Spinal cord (tissue), 9 donors: ENCODE measurements at regions not wholly inside any gene's neighbourhood (a gene's known extent, or its start where the extent isn't known, plus 50 kb on each side); places are given as distances from the start of the nearest gene placed in this dataset.

Experiments used
- DNase-seq, 6 donors: peaks; one replicate each; pipeline versions ENCODE4 v3.0.0 to v3.0.0-alpha.2; 2013 to 2015; ENCODE audit warnings: low spot score in 6 of 6, low read depth in 4 of 6
- H3K27ac ChIP-seq: one replicate; pipeline ENCODE4 v1.5.1; 2013; ENCODE audit warnings: low read depth, low read length, control low read depth
- H3K27me3 ChIP-seq: one replicate; pipeline ENCODE4 v1.6.1; 2013; ENCODE audit warnings: low read length; ENCODE audit not compliant: control insufficient read depth, insufficient read depth
- H3K36me3 ChIP-seq: one replicate; pipeline ENCODE4 v1.6.1; 2013; ENCODE audit warnings: low read length; ENCODE audit not compliant: control insufficient read depth, insufficient read depth
- H3K4me1 ChIP-seq: one replicate; pipeline ENCODE4 v1.6.1; 2013; ENCODE audit warnings: low read length; ENCODE audit not compliant: control insufficient read depth, insufficient read depth
- H3K4me3 ChIP-seq: one replicate; pipeline ENCODE4 v1.5.1; 2013; ENCODE audit warnings: low read depth, low read length, control low read depth
- H3K9me3 ChIP-seq: one replicate; pipeline ENCODE4 v1.6.1; 2013; ENCODE audit warnings: low read length; ENCODE audit not compliant: control insufficient read depth, insufficient read depth
- WGBS: methylation state at CpG from one replicate; pipeline ENCODE4 v1.1.5; 2013; ENCODE audit warnings: missing lambda C conversion rate; ENCODE audit not compliant: insufficient coverage; 5-methylcytosine and 5-hydroxymethylcytosine counted together
- donor health status: healthy.

DNA sequence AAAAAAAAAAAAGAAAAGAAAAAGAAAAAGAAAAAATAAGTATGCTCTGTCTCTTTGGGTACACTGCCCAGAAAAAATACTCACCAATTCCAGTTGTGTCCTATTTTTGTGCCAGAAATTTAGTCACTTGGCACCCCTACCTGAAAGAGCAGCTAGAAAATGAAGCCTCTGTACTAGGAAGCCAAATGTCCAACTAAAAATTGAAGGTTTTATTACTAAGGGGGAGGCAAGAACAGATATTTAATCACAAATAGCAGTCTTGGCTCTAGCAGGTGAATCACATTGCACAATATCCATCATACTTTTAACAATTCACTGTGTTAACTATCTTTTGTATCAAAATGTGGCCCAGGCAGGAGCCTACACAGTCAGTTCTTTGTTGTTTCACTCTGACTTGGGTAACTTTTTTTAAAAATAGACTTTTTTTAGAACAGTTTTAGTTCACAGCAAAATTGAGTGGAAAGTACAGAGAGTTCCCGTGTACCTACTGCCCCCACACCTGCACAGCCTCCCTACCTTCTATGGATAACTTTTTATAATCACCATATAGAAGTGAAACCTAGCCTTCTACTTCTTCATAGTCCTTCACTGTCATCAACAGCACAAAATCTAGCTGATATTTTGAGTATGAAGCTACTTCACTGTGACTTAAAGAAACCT is 87.1 kb upstream of the ATF7IP start:
- Histone ChIP-seq H3K36me3 (no peaks in the 10 kb centered on the region), H3K27ac (no peak overlapping the region), H3K4me3 (no peak overlapping the region), H3K4me1 (no peaks in the 10 kb centered on the region), H3K9me3 (no peaks in the 10 kb centered on the region), H3K27me3 (no peaks in the 10 kb centered on the region)
- no peak for DNase-seq
- WGBS, result 100% methylated on average over 1 of the region's 1 CpG

- no peak for DNase-seq
- H3K27me3 ChIP-seq, result no peaks in the 10 kb centered on the region
- 100% methylated on average over 3 of the region's 6 CpGs for WGBS
- H3K4me3 ChIP-seq, result no peak overlapping the region
- H3K9me3 ChIP-seq, result no peaks in the 10 kb centered on the region
- H3K36me3 ChIP-seq, result no peaks in the 10 kb centered on the region
- no peaks in the 10 kb centered on the region for H3K4me1 ChIP-seq
- no peak overlapping the region for H3K27ac ChIP-seq
Measured at GRCh38 chr12:14279845-14280244, 85.6 kb upstream of the ATF7IP start.

DNA sequence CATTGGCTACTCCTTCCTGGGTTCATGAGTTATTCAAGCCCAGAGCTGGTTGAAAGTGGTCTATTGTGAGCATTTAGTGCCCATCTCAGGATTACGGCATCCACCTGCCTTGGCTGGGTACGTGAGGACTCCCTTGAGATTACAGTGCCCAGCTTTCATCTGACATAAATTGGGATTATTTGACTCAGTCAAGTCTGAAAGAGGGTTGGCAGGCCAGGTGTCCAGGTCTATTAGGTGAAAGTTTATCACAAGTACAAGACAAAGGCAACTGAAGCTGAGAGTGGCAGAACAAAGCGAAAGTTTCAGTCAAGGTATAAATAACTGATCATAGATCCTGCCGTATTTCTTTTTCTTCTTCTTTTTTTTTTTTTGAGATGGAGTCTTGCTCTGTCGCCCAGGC is 84.6 kb upstream of the ATF7IP start:
- Histone ChIP-seq H3K4me1 (no peaks in the 10 kb centered on the region), H3K4me3 (no peak overlapping the region), H3K27me3 (no peaks in the 10 kb centered on the region), H3K9me3 (no peaks in the 10 kb centered on the region), H3K36me3 (no peaks in the 10 kb centered on the region), H3K27ac (no peak overlapping the region)
- 94% methylated on average over 4 of the region's 5 CpGs for WGBS
- DNase-seq, result no peak

GRCh38 chr12:14281539-14281938 is 83.9 kb upstream of the ATF7IP start:
- H3K27me3 ChIP-seq, result no peaks in the 10 kb centered on the region

GRCh38 chr12:14283489-14284144 is 81.9 kb upstream of the ATF7IP start:
- H3K27ac ChIP-seq, result no peak overlapping the region
- WGBS, result 25% methylated on average over 2 of the region's 6 CpGs

More at GRCh38 chr12:14281539-14281938, 83.9 kb upstream of the ATF7IP start:
- Histone ChIP-seq H3K4me1 (no peaks in the 10 kb centered on the region), H3K27ac (no peak overlapping the region), H3K9me3 (no peaks in the 10 kb centered on the region), H3K36me3 (no peaks in the 10 kb centered on the region), H3K4me3 (no peak overlapping the region)
- WGBS, result no CpG with 5 or more reads among the region's 2 CpGs
- no peak for DNase-seq

GRCh38 chr12:14284184-14284722 is 81.2 kb upstream of the ATF7IP start:
- H3K27ac ChIP-seq, result no peak overlapping the region

More at GRCh38 chr12:14283489-14284144, 81.9 kb upstream of the ATF7IP start:
- DNase-seq, result peak in 2 of 6 donors; percentile 26 to 52
- no peaks in the 10 kb centered on the region for H3K27me3 ChIP-seq
- no peaks in the 10 kb centered on the region for H3K4me1 ChIP-seq
- H3K4me3 ChIP-seq, result no peak overlapping the region
- H3K36me3 ChIP-seq, result no peaks in the 10 kb centered on the region
- H3K9me3 ChIP-seq, result no peaks in the 10 kb centered on the region

GRCh38 chr12:14289601-14290000 is 75.9 kb upstream of the ATF7IP start:
- Histone ChIP-seq H3K27me3 (no peaks in the 10 kb centered on the region), H3K27ac (no peak overlapping the region), H3K4me1 (no peaks in the 10 kb centered on the region), H3K9me3 (no peaks in the 10 kb centered on the region), H3K4me3 (no peak overlapping the region), H3K36me3 (no peaks in the 10 kb centered on the region)
- DNase-seq, result no peak
- no CpG with 5 or more reads among the region's 1 CpG for WGBS

More at GRCh38 chr12:14284184-14284722, 81.2 kb upstream of the ATF7IP start:
- WGBS, result 62% methylated on average over 4 of the region's 7 CpGs
- H3K36me3 ChIP-seq, result no peaks in the 10 kb centered on the region
- no peaks in the 10 kb centered on the region for H3K27me3 ChIP-seq
- H3K4me1 ChIP-seq, result no peaks in the 10 kb centered on the region
- H3K4me3 ChIP-seq, result no peak overlapping the region
- DNase-seq, result peak in 1 of 6 donors; percentile 15
- H3K9me3 ChIP-seq, result no peaks in the 10 kb centered on the region

DNA sequence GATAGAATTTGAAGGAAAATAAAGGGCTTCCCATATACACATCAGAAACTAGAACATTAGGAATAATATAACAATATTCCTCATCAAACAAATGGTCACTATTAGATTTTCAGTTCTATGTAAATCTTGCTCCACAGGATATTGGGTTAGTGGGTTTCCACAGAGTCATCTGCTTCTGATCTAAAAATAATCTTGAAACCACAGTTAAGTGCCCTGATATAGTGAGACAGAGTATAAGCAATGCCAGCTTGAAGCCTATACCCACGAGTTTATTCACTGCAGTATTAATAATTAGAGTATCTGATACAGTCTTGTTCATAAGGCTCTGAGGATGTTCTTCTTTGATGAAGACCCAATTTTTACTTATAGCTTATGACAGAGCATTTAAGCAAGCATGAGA is 74.5 kb upstream of the ATF7IP start:
- Histone ChIP-seq H3K9me3 (no peaks in the 10 kb centered on the region), H3K4me1 (no peaks in the 10 kb centered on the region), H3K27me3 (no peaks in the 10 kb centered on the region), H3K4me3 (no peak overlapping the region), H3K36me3 (no peaks in the 10 kb centered on the region), H3K27ac (no peak overlapping the region)
- no CpG with 5 or more reads among the region's 1 CpG for WGBS
- DNase-seq, result no peak

GRCh38 chr12:14303661-14304155 is 61.8 kb upstream of the ATF7IP start:
- Histone ChIP-seq H3K4me1 (no peaks in the 10 kb centered on the region), H3K27ac (no peak overlapping the region), H3K4me3 (no peak overlapping the region), H3K9me3 (peaks cover 2% of the 10 kb centered on the region), H3K36me3 (no peaks in the 10 kb centered on the region), H3K27me3 (no peaks in the 10 kb centered on the region)
- DNase-seq, result peak in 1 of 6 donors; percentile 2

DNA sequence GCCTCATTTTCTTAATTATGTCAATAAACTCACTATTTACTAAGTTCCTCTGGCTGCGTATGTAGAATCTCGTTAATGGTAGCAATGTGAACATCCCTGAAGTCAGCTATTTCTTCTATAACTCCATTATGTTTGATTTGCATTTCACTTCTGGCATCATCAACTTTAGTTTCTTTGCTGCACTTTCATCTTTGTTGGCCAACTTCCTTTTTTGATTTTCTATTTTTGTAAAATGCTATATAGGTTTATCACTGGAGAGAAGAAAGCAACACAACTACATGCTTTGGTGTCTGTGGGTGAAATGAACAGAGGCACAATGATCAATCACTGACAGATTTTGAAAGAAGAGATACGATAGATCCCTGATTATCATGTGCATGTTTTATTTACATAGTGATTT is 58.5 kb upstream of the ATF7IP start:
- no peak overlapping the region for H3K27ac ChIP-seq
- DNase-seq, result no peak
- 100% methylated on average over 1 of the region's 3 CpGs for WGBS
- H3K9me3 ChIP-seq, result no peaks in the 10 kb centered on the region
- H3K4me1 ChIP-seq, result no peaks in the 10 kb centered on the region
- H3K36me3 ChIP-seq, result no peaks in the 10 kb centered on the region
- H3K27me3 ChIP-seq, result no peaks in the 10 kb centered on the region
- no peak overlapping the region for H3K4me3 ChIP-seq
